ENCODE measurements at regions not wholly inside any gene's neighbourhood (a gene's known extent, or its start where the extent isn't known, plus 50 kb on each side); places are given as distances from the start of the nearest gene placed in this dataset.

- Histone ChIP-seq H3K36me3 (ENCODE audit: insufficient read depth, low read length) (no peaks in the 10 kb centered on the region), H4K20me1 (ENCODE audit: insufficient read depth, low read length) (no peaks in the 10 kb centered on the region), H3K79me2 (ENCODE audit: insufficient read depth, low read length) (no peaks in the 10 kb centered on the region), H3K4me2 (ENCODE audit: low read length) (no peak overlapping the region), H3K9me3 (ENCODE audit: insufficient read depth, low read depth, low read length) (no peaks in the 10 kb centered on the region), H3K4me3 (ENCODE audit: insufficient read depth, low read depth, low read length) (no peak overlapping the region), H3K9ac (ENCODE audit: low read length) (no peak overlapping the region), H2AFZ (ENCODE audit: low read depth, low read length) (no peak overlapping the region), H3K4me1 (ENCODE audit: insufficient read depth, low read length) (no peaks in the 10 kb centered on the region), H3K27ac (ENCODE audit: low read depth, low read length) (no peak overlapping the region), H3K27me3 (ENCODE audit: insufficient read depth, low read length) (no peaks in the 10 kb centered on the region)
- FAIRE-seq, result no peak
- Mint-ChIP-seq H3K36me3 (ENCODE audit: low read depth, unreplicated experiment) (no peaks in the 10 kb centered on the region), H3K9me3 (ENCODE audit: unreplicated experiment) (peaks cover 1% of the 10 kb centered on the region), H3K4me1 (ENCODE audit: low read depth, unreplicated experiment) (no peaks in the 10 kb centered on the region), H3K27ac (ENCODE audit: unreplicated experiment) (no peak overlapping the region), H3K4me3 (ENCODE audit: unreplicated experiment) (no peak overlapping the region), H3K27me3 (ENCODE audit: low read depth, unreplicated experiment) (peaks cover 33% of the 10 kb centered on the region)
- DNase-seq (ENCODE audit: low read depth), result no peak
- no peak for TF ChIP-seq CTCF (IDR thresholded peaks at IDR 0.05; ENCODE audit: insufficient read depth, low read depth, low read length)
- TF ChIP-seq EZH2 (IDR thresholded peaks at IDR 0.05; ENCODE audit: insufficient read depth, low read length), result no peak
These were observed 141.3 kb downstream of the FCRL5 start for GRCh38 chr1:157411064-157411463.

GRCh38 chr1:157410457-157410856 is 141.9 kb downstream of the FCRL5 start:
- H3K27me3 ChIP-seq (ENCODE audit: insufficient read depth, low read length), result no peaks in the 10 kb centered on the region
- no peak overlapping the region for H3K4me2 ChIP-seq (ENCODE audit: low read length)
- H3K79me2 ChIP-seq (ENCODE audit: insufficient read depth, low read length), result no peaks in the 10 kb centered on the region
- H3K9me3 ChIP-seq (ENCODE audit: insufficient read depth, low read depth, low read length), result no peaks in the 10 kb centered on the region
- no peaks in the 10 kb centered on the region for H4K20me1 ChIP-seq (ENCODE audit: insufficient read depth, low read length)
- Mint-ChIP-seq H3K4me1 (ENCODE audit: low read depth, unreplicated experiment) (no peaks in the 10 kb centered on the region), H3K9me3 (ENCODE audit: unreplicated experiment) (peaks cover 1% of the 10 kb centered on the region), H3K4me3 (ENCODE audit: unreplicated experiment) (no peak overlapping the region), H3K27ac (ENCODE audit: unreplicated experiment) (no peak overlapping the region), H3K27me3 (ENCODE audit: low read depth, unreplicated experiment) (peaks cover 33% of the 10 kb centered on the region), H3K36me3 (ENCODE audit: low read depth, unreplicated experiment) (no peaks in the 10 kb centered on the region)
- DNase-seq (ENCODE audit: low read depth) (no peak), FAIRE-seq (no peak)
- H2AFZ ChIP-seq (ENCODE audit: low read depth, low read length), result no peak overlapping the region
- H3K36me3 ChIP-seq (ENCODE audit: insufficient read depth, low read length), result no peaks in the 10 kb centered on the region
- no peak overlapping the region for H3K9ac ChIP-seq (ENCODE audit: low read length)
- no peaks in the 10 kb centered on the region for H3K4me1 ChIP-seq (ENCODE audit: insufficient read depth, low read length)
- no peak overlapping the region for H3K27ac ChIP-seq (ENCODE audit: low read depth, low read length)
- H3K4me3 ChIP-seq (ENCODE audit: insufficient read depth, low read depth, low read length), result no peak overlapping the region
- TF ChIP-seq CTCF (IDR thresholded peaks at IDR 0.05; ENCODE audit: insufficient read depth, low read depth, low read length) (no peak), EZH2 (IDR thresholded peaks at IDR 0.05; ENCODE audit: insufficient read depth, low read length) (no peak)

GRCh38 chr1:157409927-157410326 is 142.4 kb downstream of the FCRL5 start:
- no peak overlapping the region for H3K4me3 Mint-ChIP-seq (ENCODE audit: unreplicated experiment)
- Histone ChIP-seq H3K27me3 (ENCODE audit: insufficient read depth, low read length) (no peaks in the 10 kb centered on the region), H3K79me2 (ENCODE audit: insufficient read depth, low read length) (no peaks in the 10 kb centered on the region), H3K9ac (ENCODE audit: low read length) (no peak overlapping the region), H3K9me3 (ENCODE audit: insufficient read depth, low read depth, low read length) (no peaks in the 10 kb centered on the region), H3K4me3 (ENCODE audit: insufficient read depth, low read depth, low read length) (no peak overlapping the region), H3K4me2 (ENCODE audit: low read length) (no peak overlapping the region), H2AFZ (ENCODE audit: low read depth, low read length) (no peak overlapping the region), H3K36me3 (ENCODE audit: insufficient read depth, low read length) (no peaks in the 10 kb centered on the region), H3K27ac (ENCODE audit: low read depth, low read length) (no peak overlapping the region), H4K20me1 (ENCODE audit: insufficient read depth, low read length) (no peaks in the 10 kb centered on the region), H3K4me1 (ENCODE audit: insufficient read depth, low read length) (no peaks in the 10 kb centered on the region)
- H3K4me1 Mint-ChIP-seq (ENCODE audit: low read depth, unreplicated experiment), result no peaks in the 10 kb centered on the region
- H3K27ac Mint-ChIP-seq (ENCODE audit: unreplicated experiment), result no peak overlapping the region
- FAIRE-seq (no peak), DNase-seq (ENCODE audit: low read depth) (no peak)
- H3K9me3 Mint-ChIP-seq (ENCODE audit: unreplicated experiment), result peaks cover 1% of the 10 kb centered on the region
- no peaks in the 10 kb centered on the region for H3K36me3 Mint-ChIP-seq (ENCODE audit: low read depth, unreplicated experiment)
- TF ChIP-seq CTCF (IDR thresholded peaks at IDR 0.05; ENCODE audit: insufficient read depth, low read depth, low read length) (no peak), EZH2 (IDR thresholded peaks at IDR 0.05; ENCODE audit: insufficient read depth, low read length) (no peak)
- peaks cover 30% of the 10 kb centered on the region for H3K27me3 Mint-ChIP-seq (ENCODE audit: low read depth, unreplicated experiment)
